OCI-LY7 (cell line): ENCODE measurements at regions not wholly inside any gene's neighbourhood (a gene's known extent, or its start where the extent isn't known, plus 50 kb on each side); places are given as distances from the start of the nearest gene placed in this dataset.

Source experiments
- CTCF ChIP-seq: fragments of 200-600 bp; sonication (generic); conservative IDR thresholded peaks from 2 replicates; pipeline ENCODE4 v1.5.1; 2014; ENCODE audit warnings: mild to moderate bottlenecking, antibody characterized with exemption, low read length, moderate library complexity, mixed read lengths
- EZH2phosphoT487 ChIP-seq: fragments of 200-600 bp; sonication (generic); IDR thresholded peaks from 2 replicates; pipeline ENCODE4 v1.6.1; 2018; ENCODE audit warnings: low read depth, borderline replicate concordance, mild to moderate bottlenecking, mixed run types, antibody characterized with exemption, low read length, moderate library complexity, mixed read lengths

- TF ChIP-seq CTCF (no peak), EZH2phosphoT487 (no peak)
Measured at GRCh38 chr13:50209631-50210030, 194.4 kb downstream of the KCNRG start.
